DOHH2 (cell line): ENCODE measurements at regions not wholly inside any gene's neighbourhood (a gene's known extent, or its start where the extent isn't known, plus 50 kb on each side); places are given as distances from the start of the nearest gene placed in this dataset.

Source experiments
- EZH2phosphoT487 ChIP-seq: fragments of 200-600 bp; sonication (generic); IDR thresholded peaks from 2 replicates; pipeline ENCODE4 v1.6.1; 2017; ENCODE audit warnings: borderline replicate concordance, mild to moderate bottlenecking, antibody characterized with exemption, low read length, moderate library complexity, mixed read lengths
- TF ChIP-seq, protein P1 (sequence below): fragments of 200-600 bp; sonication (generic); IDR thresholded peaks from one replicate; pipeline ENCODE4 v1.5.1; 2014; ENCODE audit warnings: antibody characterized with exemption, mild to moderate bottlenecking, low read depth, low read length; ENCODE audit not compliant: poor library complexity, severe bottlenecking

DNA sequence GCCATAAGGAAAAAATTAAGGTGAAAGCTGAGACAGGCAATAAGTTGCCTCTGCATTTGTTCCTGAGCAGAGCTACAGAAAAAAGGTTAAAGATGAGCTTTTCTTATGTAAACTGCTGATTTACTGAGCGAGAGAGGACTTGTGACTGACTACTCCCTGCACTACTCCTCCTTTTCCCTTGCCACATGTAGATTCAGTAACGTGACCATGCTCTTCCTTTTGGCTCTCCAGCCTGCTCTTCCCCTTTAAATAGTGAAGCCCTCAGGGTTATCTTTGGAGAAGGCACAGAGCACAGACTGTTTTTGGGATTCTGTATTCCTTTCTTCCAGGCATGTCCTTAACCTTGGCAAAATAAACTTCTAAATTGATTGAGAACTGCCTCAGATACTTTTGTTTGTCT is 630.2 kb downstream of the UQCRFS1 start:
- TF ChIP-seq, protein P1, sequence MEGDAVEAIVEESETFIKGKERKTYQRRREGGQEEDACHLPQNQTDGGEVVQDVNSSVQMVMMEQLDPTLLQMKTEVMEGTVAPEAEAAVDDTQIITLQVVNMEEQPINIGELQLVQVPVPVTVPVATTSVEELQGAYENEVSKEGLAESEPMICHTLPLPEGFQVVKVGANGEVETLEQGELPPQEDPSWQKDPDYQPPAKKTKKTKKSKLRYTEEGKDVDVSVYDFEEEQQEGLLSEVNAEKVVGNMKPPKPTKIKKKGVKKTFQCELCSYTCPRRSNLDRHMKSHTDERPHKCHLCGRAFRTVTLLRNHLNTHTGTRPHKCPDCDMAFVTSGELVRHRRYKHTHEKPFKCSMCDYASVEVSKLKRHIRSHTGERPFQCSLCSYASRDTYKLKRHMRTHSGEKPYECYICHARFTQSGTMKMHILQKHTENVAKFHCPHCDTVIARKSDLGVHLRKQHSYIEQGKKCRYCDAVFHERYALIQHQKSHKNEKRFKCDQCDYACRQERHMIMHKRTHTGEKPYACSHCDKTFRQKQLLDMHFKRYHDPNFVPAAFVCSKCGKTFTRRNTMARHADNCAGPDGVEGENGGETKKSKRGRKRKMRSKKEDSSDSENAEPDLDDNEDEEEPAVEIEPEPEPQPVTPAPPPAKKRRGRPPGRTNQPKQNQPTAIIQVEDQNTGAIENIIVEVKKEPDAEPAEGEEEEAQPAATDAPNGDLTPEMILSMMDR: no peak
- no peak for TF ChIP-seq EZH2phosphoT487
